GM23338 (cell line): ENCODE measurements at regions not wholly inside any gene's neighbourhood (a gene's known extent, or its start where the extent isn't known, plus 50 kb on each side); places are given as distances from the start of the nearest gene placed in this dataset.

Experiments used
- ATAC-seq: fragments of 200-7000 bp; cut with Tn5 transposase; 3 replicates; pipeline ENCODE4 v1.9.1; 2020
- DNase-seq: peaks from one replicate; pipeline ENCODE4 v3.0.0-alpha.2; 2015; ENCODE audit warnings: low spot score
- H2AFZ ChIP-seq: fragments of 200-600 bp; sonication (generic); 2 replicates; pipeline ENCODE4 v1.8.0; 2016; ENCODE audit warnings: antibody characterized with exemption, mild to moderate bottlenecking, moderate library complexity
- H3F3A ChIP-seq: fragments of 200-600 bp; sonication (generic); replicated peaks from 2 replicates; pipeline ENCODE4 v1.8.0; 2017; ENCODE audit warnings: antibody characterized with exemption, mixed run types, low read depth
- H3K27ac ChIP-seq: fragments of 200-600 bp; sonication (generic); 2 replicates; pipeline ENCODE4 v1.6.1; 2016; ENCODE audit warnings: low read depth
- H3K27me3 ChIP-seq: fragments of 200-600 bp; sonication (generic); 2 replicates; pipeline ENCODE4 v1.8.0; 2016; ENCODE audit warnings: mild to moderate bottlenecking, mixed run types, moderate library complexity; ENCODE audit not compliant: insufficient read depth
- H3K36me3 ChIP-seq: fragments of 200-600 bp; sonication (generic); 2 replicates; pipeline ENCODE4 v1.8.0; 2016; ENCODE audit warnings: mild to moderate bottlenecking; ENCODE audit not compliant: insufficient read depth
- H3K4me1 ChIP-seq: fragments of 200-600 bp; sonication (generic); 2 replicates; pipeline ENCODE4 v1.8.0; 2016; ENCODE audit warnings: mild to moderate bottlenecking, moderate library complexity; ENCODE audit not compliant: insufficient read depth
- H3K4me2 ChIP-seq: fragments of 200-600 bp; sonication (generic); 2 replicates; pipeline ENCODE4 v1.7.1; 2017; ENCODE audit warnings: mixed run types
- H3K4me3 ChIP-seq: fragments of 200-600 bp; sonication (generic); 2 replicates; pipeline ENCODE4 v1.6.1; 2016; ENCODE audit warnings: mixed run types
- H3K79me2 ChIP-seq: fragments of 200-600 bp; sonication (generic); replicated peaks from 2 replicates; pipeline ENCODE4 v1.8.0; 2017; ENCODE audit warnings: mild to moderate bottlenecking; ENCODE audit not compliant: insufficient read depth
- H3K9me2 ChIP-seq: fragments of 200-600 bp; sonication (generic); 2 replicates; pipeline ENCODE4 v1.8.0; 2017; ENCODE audit not compliant: insufficient read depth
- H4K20me1 ChIP-seq: fragments of 200-600 bp; sonication (generic); replicated peaks from 2 replicates; pipeline ENCODE4 v1.8.0; 2017; ENCODE audit warnings: mild to moderate bottlenecking; ENCODE audit not compliant: insufficient read depth
- H3K27ac Mint-ChIP-seq: 2 replicates; pipeline ENCODE4 v1.8.0; 2020; ENCODE audit warnings: inconsistent platforms, mild to moderate bottlenecking, moderate library complexity, mixed read lengths
- H3K27me3 Mint-ChIP-seq: 3 replicates; pipeline ENCODE4 v1.8.0; 2022; ENCODE audit warnings: low read depth, mild to moderate bottlenecking, moderate library complexity, mixed read lengths, inconsistent platforms; ENCODE audit not compliant: insufficient read depth, poor library complexity
- H3K36me3 Mint-ChIP-seq: 3 replicates; pipeline ENCODE4 v1.8.0; 2021; ENCODE audit warnings: low read depth, mild to moderate bottlenecking, inconsistent platforms, moderate library complexity, mixed read lengths
- H3K4me1 Mint-ChIP-seq: 3 replicates; pipeline ENCODE4 v1.8.0; 2020; ENCODE audit warnings: mild to moderate bottlenecking, inconsistent platforms, mixed read lengths
- H3K4me3 Mint-ChIP-seq: 3 replicates; pipeline ENCODE4 v1.8.0; 2021; ENCODE audit warnings: moderate library complexity, mild to moderate bottlenecking, inconsistent platforms, mixed read lengths
- H3K9me3 Mint-ChIP-seq: 3 replicates; pipeline ENCODE4 v1.8.0; 2020; ENCODE audit warnings: moderate library complexity, mild to moderate bottlenecking, inconsistent platforms, mixed read lengths
- CREB1 ChIP-seq: fragments of 250-450 bp; sonication (Bioruptor Pico); IDR thresholded peaks from 2 replicates; pipeline ENCODE4 v1.5.0; 2020; ENCODE audit warnings: low read depth, mild to moderate bottlenecking, moderate library complexity
- CTCF ChIP-seq, 2 experiments: fragments of 200-600 bp in 1 of 2; sonication (generic) in 1 of 2; conservative IDR thresholded peaks; 2 replicates each; pipeline versions ENCODE4 v1.5.1 to v1.6.1; 2016 to 2017; ENCODE audit warnings: antibody characterized with exemption in 2 of 2, low read depth in 2 of 2, mild to moderate bottlenecking in 2 of 2, moderate library complexity in 1 of 2
- EZH2 ChIP-seq: fragments of 200-600 bp; sonication (generic); IDR thresholded peaks from one replicate; pipeline ENCODE4 v1.8.0; 2017; ENCODE audit warnings: antibody characterized with exemption, mild to moderate bottlenecking, low read depth; ENCODE audit not compliant: unreplicated experiment
- JUNB ChIP-seq: IDR thresholded peaks from one replicate; pipeline ENCODE4 v1.6.1; 2016; ENCODE audit warnings: antibody characterized with exemption; ENCODE audit not compliant: unreplicated experiment
- NANOG ChIP-seq: IDR thresholded peaks from 2 replicates; pipeline ENCODE4 v1.6.1; 2016; ENCODE audit warnings: antibody characterized with exemption, borderline replicate concordance
- POLR2AphosphoS5 ChIP-seq: IDR thresholded peaks from 2 replicates; pipeline ENCODE4 v1.6.1; 2016; ENCODE audit warnings: antibody characterized with exemption, low read depth
- STAT1 ChIP-seq: IDR thresholded peaks from one replicate; pipeline ENCODE4 v1.6.1; 2016; ENCODE audit warnings: antibody characterized with exemption; ENCODE audit not compliant: unreplicated experiment
- ZNF114 ChIP-seq: fragments of 250-450 bp; sonication (Bioruptor Pico); IDR thresholded peaks from 2 replicates; pipeline ENCODE4 v1.5.0; 2020; ENCODE audit warnings: mild to moderate bottlenecking, moderate library complexity
- ZNF462 ChIP-seq: fragments of 250-450 bp; sonication (Bioruptor Pico); IDR thresholded peaks from 2 replicates; pipeline ENCODE4 v1.5.0; 2020; ENCODE audit warnings: mild to moderate bottlenecking, moderate library complexity

GRCh38 chr19:30155381-30156200 lies 213.6 kb downstream of the URI1 start:
- no peaks in the 10 kb centered on the region for H3F3A ChIP-seq
- peaks cover 16% of the 10 kb centered on the region for H3K27me3 Mint-ChIP-seq
- no peaks in the 10 kb centered on the region for H4K20me1 ChIP-seq
- H3K36me3 ChIP-seq, result no peaks in the 10 kb centered on the region
- H3K4me3 ChIP-seq, result no peak overlapping the region
- H3K4me1 ChIP-seq, result no peaks in the 10 kb centered on the region
- H2AFZ ChIP-seq, result peak overlapping the region; percentile 63; the same call in 1 of the 2 replicates
- no peak overlapping the region for H3K27ac ChIP-seq
- no peak overlapping the region for H3K4me3 Mint-ChIP-seq
- no peaks in the 10 kb centered on the region; the same call in 2 of the 3 replicates for H3K4me1 Mint-ChIP-seq
- H3K27me3 ChIP-seq, result no peaks in the 10 kb centered on the region
- no peaks in the 10 kb centered on the region for H3K79me2 ChIP-seq
- no peak overlapping the region for H3K27ac Mint-ChIP-seq
- no peaks in the 10 kb centered on the region for H3K36me3 Mint-ChIP-seq
- no peaks in the 10 kb centered on the region for H3K9me3 Mint-ChIP-seq
- ATAC-seq (no peak), DNase-seq (no peak)
- TF ChIP-seq EZH2 (no peak), ZNF114 (CRISPR knock-in tag) (no peak), NANOG (no peak), POLR2AphosphoS5 (no peak), ZNF462 (CRISPR knock-in tag) (no peak)
- no peaks in the 10 kb centered on the region for H3K9me2 ChIP-seq
- no peak overlapping the region for H3K4me2 ChIP-seq

- H3K36me3 Mint-ChIP-seq, result no peaks in the 10 kb centered on the region
- DNase-seq (no peak), ATAC-seq (no peak)
- Histone ChIP-seq H3K4me1 (no peaks in the 10 kb centered on the region), H3F3A (no peaks in the 10 kb centered on the region), H3K4me3 (no peak overlapping the region), H2AFZ (no peak overlapping the region), H3K79me2 (no peaks in the 10 kb centered on the region), H3K27me3 (no peaks in the 10 kb centered on the region), H3K27ac (no peak overlapping the region), H4K20me1 (no peaks in the 10 kb centered on the region), H3K9me2 (no peaks in the 10 kb centered on the region), H3K4me2 (no peak overlapping the region), H3K36me3 (no peaks in the 10 kb centered on the region)
- no peaks in the 10 kb centered on the region for H3K9me3 Mint-ChIP-seq
- H3K27ac Mint-ChIP-seq, result no peak overlapping the region
- TF ChIP-seq CTCF (conservative IDR thresholded peaks at IDR 0.05; ENCODE audit: low read depth in 2 of 2), result no peak
- TF ChIP-seq STAT1, result no peak
- no peak for TF ChIP-seq CREB1 (CRISPR knock-in tag)
- TF ChIP-seq JUNB, result no peak
- no peak for TF ChIP-seq POLR2AphosphoS5
- no peak overlapping the region for H3K4me3 Mint-ChIP-seq
- H3K4me1 Mint-ChIP-seq, result no peaks in the 10 kb centered on the region; the same call in 2 of the 3 replicates
- H3K27me3 Mint-ChIP-seq, result peaks cover 16% of the 10 kb centered on the region
Observed at GRCh38 chr19:30156646-30157045, 214.6 kb downstream of the URI1 start.
